Astrocyte of the cerebellum (primary cell): ENCODE measurements at regions not wholly inside any gene's neighbourhood (a gene's known extent, or its start where the extent isn't known, plus 50 kb on each side); places are given as distances from the start of the nearest gene placed in this dataset.

Source experiments
- DNase-seq: peaks from one replicate; pipeline ENCODE4 v3.0.0-alpha.2; 2011; ENCODE audit warnings: low read depth
- H3K4me3 ChIP-seq: 2 replicates; pipeline ENCODE4 v1.5.1; 2011; ENCODE audit warnings: mild to moderate bottlenecking, low read depth, low read length, moderate library complexity
- in situ Hi-C: cut with HindIII; loops from 2 replicates; pipeline ENCODE4 v1.10.0; 2017; ENCODE audit warnings: low sequenced_read_pairs
- TF ChIP-seq, protein P1 (sequence below): IDR thresholded peaks from 2 replicates; pipeline ENCODE4 v1.5.1; 2012; ENCODE audit warnings: low read length, low read depth, moderate library complexity, mild to moderate bottlenecking; ENCODE audit errors: missing control alignments

DNA sequence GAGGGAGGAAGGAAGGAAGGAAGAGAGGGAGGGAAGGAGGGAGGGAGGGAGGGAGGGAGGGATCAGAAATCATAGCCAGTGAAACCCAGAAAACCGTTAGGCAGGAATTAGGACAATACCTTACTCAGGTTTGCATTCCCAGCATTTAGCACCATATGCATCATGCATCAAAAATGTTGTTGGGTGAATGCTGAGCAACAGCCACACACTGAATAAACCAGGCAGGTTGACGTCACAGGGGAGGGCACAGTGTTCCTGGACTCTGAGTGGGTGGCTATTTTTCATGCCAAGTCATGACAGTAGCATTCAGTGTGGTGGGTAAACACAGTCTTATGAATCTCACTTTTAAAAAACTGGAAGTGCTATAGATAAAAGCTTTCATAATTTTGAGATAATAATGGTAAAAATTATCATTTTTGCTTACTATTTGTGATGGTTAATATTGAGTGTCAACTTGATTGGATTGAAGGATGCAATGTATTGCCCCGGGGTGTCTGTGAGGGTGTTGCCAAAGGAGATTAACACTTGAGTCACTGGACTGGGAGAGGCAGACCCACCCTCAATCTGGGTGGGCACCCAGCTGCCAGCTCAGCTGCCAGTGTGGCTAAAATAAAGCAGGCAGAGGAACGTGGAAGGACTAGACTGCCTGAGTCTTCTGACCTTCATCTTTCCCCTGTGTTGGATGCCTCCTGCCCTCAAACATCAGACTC is 199.1 kb upstream of the PRKCQ start:
- DNase-seq, result peak; percentile 84
- in situ Hi-C loops, result no loop called here
- TF ChIP-seq, protein P1, sequence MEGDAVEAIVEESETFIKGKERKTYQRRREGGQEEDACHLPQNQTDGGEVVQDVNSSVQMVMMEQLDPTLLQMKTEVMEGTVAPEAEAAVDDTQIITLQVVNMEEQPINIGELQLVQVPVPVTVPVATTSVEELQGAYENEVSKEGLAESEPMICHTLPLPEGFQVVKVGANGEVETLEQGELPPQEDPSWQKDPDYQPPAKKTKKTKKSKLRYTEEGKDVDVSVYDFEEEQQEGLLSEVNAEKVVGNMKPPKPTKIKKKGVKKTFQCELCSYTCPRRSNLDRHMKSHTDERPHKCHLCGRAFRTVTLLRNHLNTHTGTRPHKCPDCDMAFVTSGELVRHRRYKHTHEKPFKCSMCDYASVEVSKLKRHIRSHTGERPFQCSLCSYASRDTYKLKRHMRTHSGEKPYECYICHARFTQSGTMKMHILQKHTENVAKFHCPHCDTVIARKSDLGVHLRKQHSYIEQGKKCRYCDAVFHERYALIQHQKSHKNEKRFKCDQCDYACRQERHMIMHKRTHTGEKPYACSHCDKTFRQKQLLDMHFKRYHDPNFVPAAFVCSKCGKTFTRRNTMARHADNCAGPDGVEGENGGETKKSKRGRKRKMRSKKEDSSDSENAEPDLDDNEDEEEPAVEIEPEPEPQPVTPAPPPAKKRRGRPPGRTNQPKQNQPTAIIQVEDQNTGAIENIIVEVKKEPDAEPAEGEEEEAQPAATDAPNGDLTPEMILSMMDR, result no peak
- no peak overlapping the region for H3K4me3 ChIP-seq

DNA sequence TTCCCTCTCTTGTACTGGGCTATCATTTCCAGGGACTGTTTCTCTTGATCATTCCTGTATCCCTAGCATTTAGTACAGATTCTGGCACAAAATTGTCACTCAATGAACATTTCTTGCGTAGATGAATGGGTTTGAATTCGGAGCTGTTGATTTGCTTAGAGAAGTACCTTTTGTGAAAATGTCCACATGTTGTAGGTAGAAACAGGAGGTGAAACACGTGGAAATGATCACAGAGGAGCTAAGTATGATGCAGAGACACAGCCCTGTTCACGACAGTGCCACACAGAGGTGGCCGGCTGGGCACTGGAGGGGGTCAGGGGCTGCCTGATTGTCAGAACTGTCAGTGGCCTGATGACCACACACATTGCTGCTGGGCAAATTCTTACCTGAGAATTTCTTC is 196.1 kb upstream of the PRKCQ start:
- no peak overlapping the region for H3K4me3 ChIP-seq
- DNase-seq, result no peak
- in situ Hi-C loops, result no loop called here
- TF ChIP-seq, protein P1, result no peak

DNA sequence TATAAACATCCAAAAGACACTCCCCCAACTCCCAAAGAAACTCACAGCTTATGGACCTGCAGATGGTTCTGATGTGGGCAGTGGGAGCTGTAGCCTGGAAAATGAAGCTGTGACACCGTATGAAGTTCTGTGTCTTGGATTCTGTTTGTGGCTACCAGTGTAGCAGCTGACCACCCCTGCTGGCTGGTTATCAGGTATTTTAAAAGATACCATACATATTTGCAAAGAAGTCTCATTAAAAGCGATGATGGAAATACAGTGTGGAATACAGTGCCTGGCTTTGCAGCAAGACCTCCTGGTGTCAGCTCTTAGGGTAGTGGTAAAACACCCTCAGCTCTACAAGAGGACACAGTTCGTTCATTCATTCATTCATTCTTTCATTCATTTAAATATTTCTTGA is 194.3 kb upstream of the PRKCQ start:
- TF ChIP-seq, protein P1, result no peak
- H3K4me3 ChIP-seq, result no peak overlapping the region
- in situ Hi-C loops, result no loop called here
- DNase-seq, result no peak

DNA sequence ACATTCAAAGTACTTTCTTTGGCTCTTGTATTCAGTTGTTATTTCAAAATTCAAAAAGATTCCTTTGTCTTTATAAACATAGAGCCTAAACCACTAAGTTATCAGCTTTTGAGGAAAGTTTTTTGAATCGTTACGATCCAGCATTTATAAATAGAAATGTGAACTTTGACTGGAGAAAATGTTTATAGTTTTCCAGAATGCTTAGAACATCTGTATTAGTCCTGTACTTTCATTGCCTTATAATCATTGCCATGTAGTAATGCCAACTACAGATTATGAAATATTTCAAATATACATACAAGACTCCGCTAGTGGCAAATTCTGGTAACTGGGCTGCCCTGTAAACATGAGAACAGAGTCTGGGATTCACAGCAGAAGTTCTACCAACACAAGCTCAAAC is 191.3 kb upstream of the PRKCQ start:
- no peak overlapping the region for H3K4me3 ChIP-seq
- in situ Hi-C loops, result no loop called here
- TF ChIP-seq, protein P1, result no peak
- no peak for DNase-seq

DNA sequence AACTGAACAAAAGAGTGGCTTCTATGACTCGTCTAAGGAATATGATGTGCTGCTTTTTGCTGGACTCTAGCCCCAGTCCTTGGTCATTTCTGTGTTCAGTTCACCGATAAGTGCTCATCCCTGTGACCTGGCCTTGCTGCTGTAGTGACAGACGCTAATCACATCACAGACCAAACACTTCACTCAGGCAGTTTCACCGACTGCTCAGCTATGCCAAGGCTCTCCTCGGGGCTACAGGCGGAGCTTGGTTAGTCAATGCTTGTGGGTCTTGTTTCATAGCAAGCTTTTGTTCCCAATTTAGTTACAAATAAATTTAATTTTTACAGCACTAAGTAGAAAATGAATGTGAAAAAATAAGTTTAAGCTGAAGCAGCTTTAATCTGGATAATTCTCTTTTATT is 190.8 kb upstream of the PRKCQ start:
- in situ Hi-C loops, result no loop called here
- no peak for DNase-seq

DNA sequence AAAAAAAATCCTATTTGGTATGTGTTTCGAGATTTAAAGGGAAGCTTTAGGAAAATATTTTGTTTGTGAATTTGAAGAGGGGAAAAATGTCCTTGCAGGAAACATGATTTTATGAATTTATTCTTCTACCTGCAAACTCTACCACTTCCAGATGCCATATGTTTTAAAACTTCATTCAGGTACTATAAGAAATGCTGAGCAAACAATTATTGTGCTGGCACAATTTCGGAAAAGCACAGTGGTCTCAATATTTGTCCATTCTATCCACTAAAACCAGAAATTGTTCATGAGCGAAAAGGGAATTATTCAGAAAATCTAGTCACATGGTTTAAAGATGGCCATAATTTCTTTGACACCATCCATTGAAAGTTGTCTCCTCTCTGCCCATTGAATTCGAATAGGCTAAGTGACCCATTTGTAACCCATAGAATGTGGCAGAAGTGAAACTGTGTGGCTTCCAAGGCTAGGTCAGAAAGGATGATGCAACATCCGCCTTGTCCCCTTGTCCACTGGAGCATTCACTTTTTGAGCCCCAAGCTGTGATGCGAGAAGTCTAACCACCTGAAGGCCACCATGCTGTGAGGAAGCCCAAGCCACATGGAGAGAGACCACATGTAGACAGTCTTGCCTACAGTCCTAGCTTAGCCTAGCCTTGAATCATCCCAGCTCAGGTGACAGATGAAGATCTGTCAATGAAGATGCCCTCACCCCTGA is 189.8 kb upstream of the PRKCQ start:
- no peak overlapping the region for H3K4me3 ChIP-seq
- in situ Hi-C loops, result no loop called here
- TF ChIP-seq, protein P1, result no peak
- no peak for DNase-seq

More for the DNA sequence above, 190.8 kb upstream of the PRKCQ start:
- no peak overlapping the region for H3K4me3 ChIP-seq
- TF ChIP-seq, protein P1, result no peak
